ENCODE measurements at regions not wholly inside any gene's neighbourhood (a gene's known extent, or its start where the extent isn't known, plus 50 kb on each side); places are given as distances from the start of the nearest gene placed in this dataset.

- TF ChIP-seq CTCF (conservative IDR thresholded peaks at IDR 0.05; ENCODE audit: low read length) (no peak), EZH2phosphoT487 (IDR thresholded peaks at IDR 0.05; ENCODE audit: borderline replicate concordance) (no peak)
Measured at GRCh38 chr13:61913183-61913582, 497.5 kb upstream of the PCDH20 start.

Measured in Loucy (cell line).